ENCODE measurements at regions not wholly inside any gene's neighbourhood (a gene's known extent, or its start where the extent isn't known, plus 50 kb on each side); places are given as distances from the start of the nearest gene placed in this dataset.

DNA sequence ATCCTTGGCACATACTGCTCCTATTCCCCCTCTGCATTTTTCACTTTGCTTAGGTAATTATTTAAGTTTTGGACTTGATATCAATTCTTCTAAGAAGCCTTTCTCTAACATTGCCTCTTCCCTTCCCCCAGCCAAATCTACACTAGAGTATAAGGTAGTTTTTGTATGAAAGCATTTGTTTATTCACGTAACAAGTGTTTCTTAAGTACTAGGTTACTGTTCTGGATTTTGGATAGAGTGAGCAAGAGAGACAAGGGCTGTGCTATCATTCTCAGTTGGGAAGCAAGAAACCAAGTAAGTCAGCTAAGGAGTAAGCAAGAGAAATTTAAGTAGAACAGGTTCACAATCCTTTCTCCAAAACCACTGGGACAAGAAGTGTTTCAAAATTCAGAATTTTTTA lies 55.9 kb upstream of the HHIP start (continued):
- TF ChIP-seq, protein P1, sequence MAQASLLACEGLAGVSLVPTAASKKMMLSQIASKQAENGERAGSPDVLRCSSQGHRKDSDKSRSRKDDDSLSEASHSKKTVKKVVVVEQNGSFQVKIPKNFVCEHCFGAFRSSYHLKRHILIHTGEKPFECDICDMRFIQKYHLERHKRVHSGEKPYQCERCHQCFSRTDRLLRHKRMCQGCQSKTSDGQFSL (CRISPR knock-in tag; IDR thresholded peaks at IDR 0.05): no peak
- TF ChIP-seq, protein P1 (tag; IDR thresholded peaks at IDR 0.05): no peak
- TF ChIP-seq ZNF3 (CRISPR knock-in tag; IDR thresholded peaks at IDR 0.05): no peak
- TF ChIP-seq HDAC2 (IDR thresholded peaks at IDR 0.05): no peak
- TF ChIP-seq, protein P2, sequence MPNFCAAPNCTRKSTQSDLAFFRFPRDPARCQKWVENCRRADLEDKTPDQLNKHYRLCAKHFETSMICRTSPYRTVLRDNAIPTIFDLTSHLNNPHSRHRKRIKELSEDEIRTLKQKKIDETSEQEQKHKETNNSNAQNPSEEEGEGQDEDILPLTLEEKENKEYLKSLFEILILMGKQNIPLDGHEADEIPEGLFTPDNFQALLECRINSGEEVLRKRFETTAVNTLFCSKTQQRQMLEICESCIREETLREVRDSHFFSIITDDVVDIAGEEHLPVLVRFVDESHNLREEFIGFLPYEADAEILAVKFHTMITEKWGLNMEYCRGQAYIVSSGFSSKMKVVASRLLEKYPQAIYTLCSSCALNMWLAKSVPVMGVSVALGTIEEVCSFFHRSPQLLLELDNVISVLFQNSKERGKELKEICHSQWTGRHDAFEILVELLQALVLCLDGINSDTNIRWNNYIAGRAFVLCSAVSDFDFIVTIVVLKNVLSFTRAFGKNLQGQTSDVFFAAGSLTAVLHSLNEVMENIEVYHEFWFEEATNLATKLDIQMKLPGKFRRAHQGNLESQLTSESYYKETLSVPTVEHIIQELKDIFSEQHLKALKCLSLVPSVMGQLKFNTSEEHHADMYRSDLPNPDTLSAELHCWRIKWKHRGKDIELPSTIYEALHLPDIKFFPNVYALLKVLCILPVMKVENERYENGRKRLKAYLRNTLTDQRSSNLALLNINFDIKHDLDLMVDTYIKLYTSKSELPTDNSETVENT (CRISPR knock-in tag; IDR thresholded peaks at IDR 0.05): no peak

DNA sequence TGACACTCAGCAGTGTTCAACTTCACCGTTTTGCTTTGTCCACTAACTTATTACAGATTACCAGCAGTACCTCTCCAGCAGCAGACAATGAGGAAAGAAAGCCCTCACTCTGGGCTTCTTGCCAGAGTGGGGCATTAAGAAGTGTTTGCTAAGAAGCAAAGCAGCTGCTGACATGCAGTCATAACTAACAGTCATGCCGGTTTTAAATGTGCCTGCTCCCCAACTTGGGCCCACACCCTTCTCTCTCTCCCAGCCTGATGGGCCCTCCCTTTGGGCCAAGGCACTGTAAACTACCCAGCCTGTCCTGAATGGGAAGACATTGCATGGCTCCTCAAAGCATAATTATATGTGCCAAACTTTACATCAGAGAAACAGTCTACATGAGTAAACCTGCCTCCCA lies 54.6 kb upstream of the HHIP start:
- no TSS peak for BruUV-seq (replicated peaks)
- Histone ChIP-seq H3K27me3 (ENCODE audit: control insufficient read depth in 2 of 2, insufficient read depth in 2 of 2, low read length in 2 of 2) (no peaks in the 10 kb centered on the region), H3K4me1 (replicated peaks in 1 of 2; ENCODE audit: control insufficient read depth in 2 of 2, insufficient read depth in 2 of 2, low read length in 2 of 2) (no peaks in the 10 kb centered on the region), H3K9ac (ENCODE audit: insufficient read depth in 1 of 2, low read depth in 2 of 2, low read length in 2 of 2) (no peak overlapping the region), H3K36me3 (ENCODE audit: control insufficient read depth, insufficient read depth, low read length) (no peaks in the 10 kb centered on the region), H3K9me1 (ENCODE audit: control insufficient read depth, insufficient read depth, low read length) (no peaks in the 10 kb centered on the region), H3K9me3 (replicated peaks; ENCODE audit: control insufficient read depth, insufficient read depth, low read depth, low read length) (no peaks in the 10 kb centered on the region), H3K4me3 (no peak overlapping the region), H3K27ac (ENCODE audit: extremely low read depth, low read depth, low read length) (no peak overlapping the region), H4K20me1 (replicated peaks; ENCODE audit: control insufficient read depth, insufficient read depth, low read length) (no peaks in the 10 kb centered on the region), H3K79me2 (ENCODE audit: control insufficient read depth, insufficient read depth, low read length) (no peaks in the 10 kb centered on the region), H3K4me2 (ENCODE audit: insufficient read depth, low read length) (no peak overlapping the region), H2AFZ (ENCODE audit: low read depth, low read length) (no peak overlapping the region)
- 0% methylated on average over 2 of the region's 2 CpGs for WGBS (ENCODE audit: insufficient coverage, low coverage, missing lambda C conversion rate)
- in situ Hi-C loops (cut with MboI) (no loop called here), intact Hi-C loops (cut with micrococcal nuclease) (no loop called here)
- DNase-seq (ENCODE audit: extremely low read depth in 1 of 4, low spot score in 3 of 4): no peak
- no peak for ATAC-seq
- ChIA-PET CTCF (ENCODE audit: low intra/inter-chr PET ratio) (no interaction called here), POLR2A (no interaction called here)
- TF ChIP-seq STAT5A (IDR thresholded peaks at IDR 0.05; ENCODE audit: borderline replicate concordance, low read length) (no peak), MEIS2 (IDR thresholded peaks at IDR 0.05; ENCODE audit: partially characterized antibody) (no peak), GTF2E2 (tag; IDR thresholded peaks at IDR 0.05) (no peak)
- TF ChIP-seq, protein P3, sequence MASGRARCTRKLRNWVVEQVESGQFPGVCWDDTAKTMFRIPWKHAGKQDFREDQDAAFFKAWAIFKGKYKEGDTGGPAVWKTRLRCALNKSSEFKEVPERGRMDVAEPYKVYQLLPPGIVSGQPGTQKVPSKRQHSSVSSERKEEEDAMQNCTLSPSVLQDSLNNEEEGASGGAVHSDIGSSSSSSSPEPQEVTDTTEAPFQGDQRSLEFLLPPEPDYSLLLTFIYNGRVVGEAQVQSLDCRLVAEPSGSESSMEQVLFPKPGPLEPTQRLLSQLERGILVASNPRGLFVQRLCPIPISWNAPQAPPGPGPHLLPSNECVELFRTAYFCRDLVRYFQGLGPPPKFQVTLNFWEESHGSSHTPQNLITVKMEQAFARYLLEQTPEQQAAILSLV (tag; IDR thresholded peaks at IDR 0.05): no peak
- FAIRE-seq: no peak
